Activated CD8-positive, alpha-beta memory T cell treated with anti-CD3 and anti-CD28 coated beads for 1 hour (primary cell): ENCODE measurements at regions not wholly inside any gene's neighbourhood (a gene's known extent, or its start where the extent isn't known, plus 50 kb on each side); places are given as distances from the start of the nearest gene placed in this dataset.

Source experiments
- DNase-seq, 2 donors: peaks; one replicate each; pipeline ENCODE4 v3.0.0-alpha.2; 2020; ENCODE audit warnings: low read depth in 1 of 2; ENCODE audit errors: extremely low read depth in 1 of 2

- DNase-seq: no peak
These were observed 279.5 kb upstream of the RAB6C start for GRCh38 chr2:129699781-129700573.

- no peak for DNase-seq
These were observed 276.9 kb upstream of the RAB6C start for GRCh38 chr2:129702416-129703176.

GRCh38 chr2:129705085-129705484, 274.4 kb upstream of the RAB6C start:
- DNase-seq: no peak

- no peak for DNase-seq
These were observed 271.7 kb upstream of the RAB6C start for GRCh38 chr2:129707800-129708199.

- DNase-seq: no peak
These were observed 271.1 kb upstream of the RAB6C start for GRCh38 chr2:129708221-129708967.

- DNase-seq: no peak
These were observed 270.2 kb upstream of the RAB6C start for GRCh38 chr2:129709001-129709955.

GRCh38 chr2:129709956-129710598, 269.4 kb upstream of the RAB6C start:
- no peak for DNase-seq

- DNase-seq: no peak
These were observed 268.6 kb upstream of the RAB6C start for GRCh38 chr2:129710670-129711495.

GRCh38 chr2:129711816-129712675, 267.4 kb upstream of the RAB6C start:
- DNase-seq: no peak

GRCh38 chr2:129712676-129712985, 266.8 kb upstream of the RAB6C start:
- DNase-seq: no peak

GRCh38 chr2:129713337-129713736, 266.1 kb upstream of the RAB6C start:
- no peak for DNase-seq

GRCh38 chr2:129716781-129717559, 262.5 kb upstream of the RAB6C start:
- no peak for DNase-seq

- no peak for DNase-seq
These were observed 261.8 kb upstream of the RAB6C start for GRCh38 chr2:129717560-129718130.

GRCh38 chr2:129719335-129719734, 260.1 kb upstream of the RAB6C start:
- DNase-seq: no peak

- DNase-seq: no peak
These were observed 259.1 kb upstream of the RAB6C start for GRCh38 chr2:129720360-129720759.

GRCh38 chr2:129720761-129721160, 258.7 kb upstream of the RAB6C start:
- DNase-seq: no peak

- no peak for DNase-seq
These were observed 258.2 kb upstream of the RAB6C start for GRCh38 chr2:129721236-129721635.
